ENCODE measurements at regions not wholly inside any gene's neighbourhood (a gene's known extent, or its start where the extent isn't known, plus 50 kb on each side); places are given as distances from the start of the nearest gene placed in this dataset.
"Not testable (repeated sequence)": the region's sequence is repeated elsewhere in the genome, so short reads cannot be mapped to it uniquely, and the experiment has no call there.

- FAIRE-seq, result no peak
Observed at GRCh38 chr9:82404881-82405280, 416.3 kb downstream of the SPATA31D1 start.

- no peak for FAIRE-seq
Observed at GRCh38 chr9:82406456-82407085, 418.0 kb downstream of the SPATA31D1 start.

- FAIRE-seq, result no peak
Observed at GRCh38 chr9:82410306-82410705, 421.7 kb downstream of the SPATA31D1 start.

DNA sequence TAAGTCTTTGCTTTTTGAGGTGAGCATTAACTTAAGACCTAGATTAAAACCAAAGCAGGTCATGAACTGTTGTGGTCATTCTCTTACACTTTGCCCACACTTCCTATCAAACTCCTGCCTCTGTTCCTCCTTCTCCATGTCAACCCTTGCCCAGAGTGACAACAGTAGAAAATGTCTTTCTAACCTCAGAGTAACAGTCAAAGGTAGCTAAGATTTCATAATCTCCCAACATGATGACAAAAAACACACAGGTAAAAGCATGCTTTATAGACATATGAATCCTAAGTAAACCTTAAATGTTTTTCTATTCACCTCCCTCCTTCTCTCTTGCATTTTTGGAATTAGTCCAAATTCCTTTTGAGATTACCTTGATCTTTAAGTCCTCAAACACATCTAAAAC, 422.3 kb downstream of the SPATA31D1 start:
- FAIRE-seq, result no peak

GRCh38 chr9:82412586-82413305, 424.2 kb downstream of the SPATA31D1 start:
- FAIRE-seq, result no peak

- FAIRE-seq, result no peak
Observed at GRCh38 chr9:82417501-82417900, 428.9 kb downstream of the SPATA31D1 start.

DNA sequence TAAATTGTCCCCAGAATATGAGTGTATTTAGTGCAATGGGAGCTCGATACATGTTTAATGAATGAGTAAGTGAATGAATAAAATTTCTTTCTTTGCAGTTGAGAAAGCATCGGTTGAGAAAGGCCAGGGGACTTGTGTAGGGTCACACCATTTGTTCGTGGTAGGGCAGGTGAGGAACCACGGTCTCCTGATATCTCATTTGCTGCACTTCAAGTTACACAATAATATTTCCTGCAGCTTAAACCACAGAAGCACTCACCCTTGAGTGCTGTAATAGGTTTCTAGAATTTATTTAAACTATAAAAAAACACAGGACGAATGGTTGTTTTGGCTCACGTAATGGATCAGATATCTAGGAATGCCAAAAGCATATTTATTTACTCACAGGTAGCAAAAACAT, 429.8 kb downstream of the SPATA31D1 start:
- FAIRE-seq, result no peak

DNA sequence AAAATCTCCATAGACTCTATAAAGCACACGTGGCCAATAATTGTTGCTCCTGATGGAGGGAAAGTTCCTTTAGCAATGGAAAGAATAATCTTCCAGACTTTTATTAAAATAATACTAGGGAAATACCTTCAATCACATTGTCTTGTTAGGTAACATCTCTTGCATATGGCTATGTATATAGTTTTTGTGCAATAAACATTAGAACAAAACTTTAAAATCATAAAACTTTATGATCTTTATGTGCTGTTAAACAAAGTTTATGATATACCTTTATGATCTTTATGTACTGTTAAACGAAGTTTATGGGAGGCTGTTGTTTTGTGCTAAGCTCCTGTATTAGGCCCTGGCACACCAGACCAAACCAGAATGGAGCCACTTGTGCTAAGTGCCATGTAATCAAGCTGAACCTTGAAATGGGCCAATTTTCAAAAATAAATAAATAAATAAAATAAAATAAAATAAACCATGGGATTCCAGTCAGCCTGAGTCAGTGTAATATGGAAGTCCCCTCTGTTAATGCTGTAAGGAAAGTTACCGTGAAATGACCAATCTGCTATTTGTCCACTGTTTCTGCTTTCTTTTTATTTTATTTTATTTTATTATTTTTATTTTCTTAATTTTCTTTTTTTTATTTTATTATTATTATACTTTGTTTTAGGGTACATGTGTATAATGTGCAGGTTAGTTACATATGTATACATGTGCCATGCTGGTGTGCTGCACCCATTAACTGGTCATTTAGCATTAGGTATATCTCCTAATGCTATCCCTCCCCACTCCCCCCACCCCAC, 431.3 kb downstream of the SPATA31D1 start:
- no peak for FAIRE-seq

DNA sequence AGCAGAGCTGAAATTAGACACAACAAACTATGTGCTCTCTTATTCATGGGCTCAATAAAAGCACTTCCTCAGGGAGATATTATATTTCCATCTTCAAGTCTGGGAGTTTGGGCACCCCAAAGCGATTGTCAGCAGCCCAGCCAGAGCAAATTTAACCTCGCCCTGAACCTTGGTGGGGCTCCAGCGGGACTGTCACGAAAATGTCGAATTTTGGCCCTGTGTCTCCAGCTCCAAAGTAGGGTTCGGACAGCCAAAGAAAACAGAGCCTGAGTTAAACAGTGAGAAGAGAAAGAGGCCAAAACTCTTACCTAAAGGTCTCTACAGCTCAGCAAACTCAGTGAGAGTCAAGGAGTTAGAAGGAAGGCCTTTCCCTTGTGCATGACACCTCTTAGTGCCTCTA, 432.9 kb downstream of the SPATA31D1 start:
- no peak for FAIRE-seq

- no peak for FAIRE-seq
Observed at GRCh38 chr9:82423700-82424099, 435.1 kb downstream of the SPATA31D1 start.

DNA sequence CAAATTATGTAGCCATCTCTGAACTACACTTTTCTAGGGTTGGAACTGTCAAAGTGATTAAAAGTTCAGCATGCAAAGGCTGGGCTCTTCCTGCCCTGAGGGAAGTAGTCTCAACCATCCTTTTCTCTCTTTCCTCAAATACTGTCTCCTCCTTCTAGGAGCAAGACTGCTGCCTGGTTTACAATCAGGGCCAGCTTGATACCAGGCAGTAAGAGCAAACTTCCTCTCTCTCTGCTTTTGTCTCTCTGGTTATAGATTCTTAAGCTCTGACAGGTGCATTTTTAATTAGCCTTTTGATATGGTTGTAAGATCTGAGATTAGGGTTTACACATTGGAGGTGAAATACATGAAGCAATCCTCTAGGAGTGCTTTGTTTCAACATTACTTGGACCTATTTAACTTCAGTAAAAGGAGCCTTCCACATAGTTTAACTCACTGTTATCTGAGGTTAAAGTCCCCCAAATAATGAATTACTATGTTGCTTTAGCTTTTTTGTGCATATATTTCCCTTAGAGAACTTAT, 436.1 kb downstream of the SPATA31D1 start:
- FAIRE-seq, result no peak

- no peak for FAIRE-seq
Observed at GRCh38 chr9:82431121-82431520, 442.5 kb downstream of the SPATA31D1 start.

DNA sequence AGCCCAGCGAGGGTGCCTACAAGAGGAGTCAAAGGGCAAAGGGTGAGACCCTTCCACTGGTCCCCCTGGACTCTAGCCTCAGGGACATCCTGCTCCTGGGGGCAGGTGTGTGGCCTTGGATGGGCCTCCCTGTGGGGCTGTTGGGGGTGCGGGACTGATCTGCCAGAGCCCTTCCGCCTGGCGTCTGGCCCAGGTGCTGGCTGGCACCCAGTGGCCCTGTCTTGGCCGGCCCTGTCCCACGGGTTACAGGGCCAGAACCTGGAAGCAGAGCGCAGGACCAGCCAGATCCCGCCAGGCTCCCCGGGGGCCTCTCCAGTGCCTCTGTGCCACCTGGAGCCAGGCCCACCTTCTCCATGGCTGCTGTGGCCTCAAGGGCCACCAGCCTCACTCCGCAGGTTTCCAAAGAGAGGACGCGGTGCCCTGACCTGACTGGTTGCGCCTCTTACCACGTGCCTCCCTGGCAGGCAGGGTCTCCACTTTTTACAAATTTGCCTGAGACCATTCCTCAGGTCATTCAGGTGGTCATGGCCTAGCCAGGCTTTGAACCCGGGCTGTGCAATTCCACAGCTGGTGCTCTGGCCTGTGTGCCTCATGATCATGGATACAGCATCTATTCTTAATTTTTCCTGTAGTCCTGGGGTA, 444.8 kb downstream of the SPATA31D1 start:
- not testable (repeated sequence) for FAIRE-seq

- FAIRE-seq, result no peak
Observed at GRCh38 chr9:82436475-82436874, 447.9 kb downstream of the SPATA31D1 start.

- not testable (repeated sequence) for FAIRE-seq
Observed at GRCh38 chr9:82437183-82437582, 448.6 kb downstream of the SPATA31D1 start.

- FAIRE-seq, result no peak
Observed at GRCh38 chr9:82438581-82438980, 450.0 kb downstream of the SPATA31D1 start.

- FAIRE-seq, result no peak
Observed at GRCh38 chr9:82443312-82443711, 454.7 kb downstream of the SPATA31D1 start.

DNA sequence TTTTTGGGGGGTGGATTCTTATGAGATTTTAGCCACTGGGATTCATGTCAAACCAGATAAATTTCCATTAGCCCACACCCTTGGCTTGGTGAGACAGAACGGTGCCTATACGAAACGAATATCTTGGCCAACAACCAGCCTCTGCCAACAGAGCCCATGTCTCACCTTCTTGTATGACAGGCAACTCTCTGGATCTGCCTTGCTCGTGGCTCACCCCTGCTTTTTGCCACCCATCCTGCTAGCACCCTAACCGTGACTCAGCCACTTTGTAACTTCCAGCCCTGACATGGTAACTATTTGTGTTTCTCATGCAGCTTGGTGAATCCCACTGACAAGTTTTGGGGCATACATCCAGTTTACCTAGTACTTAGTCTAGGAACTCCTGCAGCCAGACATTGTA, 457.0 kb downstream of the SPATA31D1 start:
- FAIRE-seq, result no peak

DNA sequence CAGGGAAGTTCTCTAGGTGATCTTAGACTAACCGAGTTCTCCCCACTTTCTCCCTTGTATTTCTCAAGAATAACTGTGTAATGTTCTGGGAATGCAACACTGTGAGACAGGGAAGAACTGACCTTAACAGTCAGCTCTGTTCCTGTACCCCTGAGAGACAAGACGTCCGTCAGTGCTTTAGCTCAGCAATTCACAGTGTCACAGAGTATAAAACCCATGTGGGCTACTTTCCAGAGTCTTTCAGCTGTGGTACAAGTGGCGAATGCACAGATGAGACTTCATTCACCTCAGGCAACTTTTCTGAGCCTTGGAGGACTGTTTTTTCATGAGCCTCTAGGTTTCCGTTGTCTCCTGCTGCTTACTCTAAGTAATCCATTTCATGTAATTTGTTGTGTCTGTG, 458.8 kb downstream of the SPATA31D1 start:
- FAIRE-seq, result no peak

GRCh38 chr9:82449986-82450385, 461.4 kb downstream of the SPATA31D1 start:
- FAIRE-seq, result no peak

- no peak for FAIRE-seq
Observed at GRCh38 chr9:82454509-82455190, 466.1 kb downstream of the SPATA31D1 start.

DNA sequence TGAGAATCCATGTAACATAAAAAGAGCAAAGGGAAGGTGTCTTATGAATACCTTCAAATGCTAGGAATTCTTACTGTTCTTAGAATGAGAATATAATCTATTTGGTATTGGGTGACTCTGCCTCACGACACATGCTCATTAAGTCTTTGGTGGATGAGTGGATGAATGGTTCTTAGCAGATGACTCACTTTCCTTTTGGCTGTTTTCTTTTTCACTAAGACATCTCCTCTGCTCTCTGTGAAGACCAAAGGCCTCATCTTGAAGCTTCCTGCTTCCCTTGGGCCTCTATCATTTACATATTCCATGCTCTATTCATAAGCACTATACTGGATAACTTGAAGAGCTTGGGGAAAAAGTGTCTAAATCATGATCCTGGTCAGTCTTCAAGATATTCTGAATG, 468.1 kb downstream of the SPATA31D1 start:
- no peak for FAIRE-seq

DNA sequence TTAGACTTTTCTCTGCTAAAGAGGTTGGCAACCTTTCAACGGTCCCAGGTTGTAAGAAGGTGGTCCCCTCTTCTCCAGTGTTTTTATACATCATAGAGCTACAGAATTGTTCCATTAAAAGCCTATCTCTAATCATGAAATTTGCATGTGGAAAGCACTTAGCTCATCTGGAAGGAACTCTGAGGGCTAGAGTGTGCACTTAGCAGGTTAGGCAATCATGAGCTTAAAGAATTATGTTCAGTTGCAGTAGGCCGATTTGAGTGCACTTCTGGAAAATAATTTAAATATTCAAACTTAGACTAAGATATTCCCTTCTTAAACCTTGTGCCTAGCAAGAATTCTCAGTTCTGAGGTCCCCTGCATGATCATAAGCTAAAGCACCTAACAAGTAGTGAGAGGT, 468.7 kb downstream of the SPATA31D1 start:
- no peak for FAIRE-seq

Measured in G401.6 (cell line).